Mesenchymal stem cell (in vitro differentiated cells and primary cell): ENCODE measurements at regions not wholly inside any gene's neighbourhood (a gene's known extent, or its start where the extent isn't known, plus 50 kb on each side); places are given as distances from the start of the nearest gene placed in this dataset.
"Not testable (repeated sequence)": the region's sequence is repeated elsewhere in the genome, so short reads cannot be mapped to it uniquely, and the experiment has no call there.

Experiments used
- DNase-seq: peaks from one replicate; pipeline ENCODE4 v3.0.0-alpha.2; 2013
- H2AFZ ChIP-seq: one replicate; pipeline ENCODE4 v1.6.1; 2013; ENCODE audit warnings: low read depth, mild to moderate bottlenecking, control low read depth, inconsistent platforms, low read length, moderate library complexity
- H2AK5ac ChIP-seq: 2 replicates; pipeline ENCODE4 v1.6.1; 2013; ENCODE audit warnings: low read length, moderate library complexity, mild to moderate bottlenecking, inconsistent platforms; ENCODE audit not compliant: severe bottlenecking
- H2BK120ac ChIP-seq: one replicate; pipeline ENCODE4 v1.6.1; 2013; ENCODE audit warnings: low read depth, mild to moderate bottlenecking, inconsistent platforms, low read length, moderate library complexity
- H2BK12ac ChIP-seq, 2 experiments: one replicate each; pipeline ENCODE4 v1.6.1; 2013; ENCODE audit warnings: inconsistent platforms in 2 of 2, low read length in 2 of 2, mild to moderate bottlenecking in 2 of 2, moderate library complexity in 2 of 2, control low read depth in 1 of 2
- H2BK15ac ChIP-seq: one replicate; pipeline ENCODE4 v1.6.1; 2013; ENCODE audit warnings: mild to moderate bottlenecking, low read depth, inconsistent platforms; ENCODE audit not compliant: poor library complexity, severe bottlenecking
- H2BK5ac ChIP-seq: 2 replicates; pipeline ENCODE4 v1.6.1; 2013; ENCODE audit warnings: low read depth, mild to moderate bottlenecking, low read length, control low read depth, inconsistent platforms; ENCODE audit not compliant: poor library complexity, severe bottlenecking
- H3K14ac ChIP-seq, 2 experiments: one replicate each; pipeline ENCODE4 v1.6.1; 2013; ENCODE audit warnings: inconsistent platforms in 2 of 2, low read length in 2 of 2, control low read depth in 1 of 2, mild to moderate bottlenecking in 1 of 2, moderate library complexity in 1 of 2
- H3K18ac ChIP-seq, 2 experiments: one replicate each; pipeline ENCODE4 v1.6.1; 2013; ENCODE audit warnings: inconsistent platforms in 2 of 2, low read length in 2 of 2, control low read depth in 1 of 2, low read depth in 1 of 2, mild to moderate bottlenecking in 1 of 2
- H3K23ac ChIP-seq, 2 experiments: one replicate each; pipeline ENCODE4 v1.6.1; 2013; ENCODE audit warnings: inconsistent platforms in 2 of 2, low read length in 2 of 2, mild to moderate bottlenecking in 2 of 2, moderate library complexity in 2 of 2, control low read depth in 1 of 2
- H3K27ac ChIP-seq: 2 replicates; pipeline ENCODE4 v1.5.1; 2013; ENCODE audit warnings: mild to moderate bottlenecking, moderate library complexity, low read length, control low read depth, inconsistent platforms; ENCODE audit not compliant: poor library complexity, severe bottlenecking
- H3K27me3 ChIP-seq, 2 experiments: 2 replicates each; pipeline versions ENCODE4 v1.6.1 to v1.7.0; 2013; ENCODE audit warnings: low read length in 2 of 2, mild to moderate bottlenecking in 2 of 2, moderate library complexity in 2 of 2, control low read depth in 1 of 2, inconsistent platforms in 1 of 2; ENCODE audit not compliant: control insufficient read depth in 1 of 2, insufficient read depth in 1 of 2
- H3K36me3 ChIP-seq, 2 experiments: 2 replicates each; pipeline versions ENCODE4 v1.6.1 to v1.7.0; 2013; ENCODE audit warnings: low read length in 2 of 2, control low read depth in 1 of 2, inconsistent platforms in 1 of 2, low read depth in 1 of 2, mild to moderate bottlenecking in 1 of 2; ENCODE audit not compliant: insufficient read depth in 2 of 2, control insufficient read depth in 1 of 2
- H3K4ac ChIP-seq, 2 experiments: one replicate each; pipeline ENCODE4 v1.6.1; 2013; ENCODE audit warnings: inconsistent platforms in 2 of 2, low read length in 2 of 2, mild to moderate bottlenecking in 2 of 2, moderate library complexity in 2 of 2, control low read depth in 1 of 2, low read depth in 1 of 2
- H3K4me1 ChIP-seq: 2 replicates; pipeline ENCODE4 v1.6.1; 2013; ENCODE audit warnings: low read depth, low read length, control low read depth; ENCODE audit not compliant: control insufficient read depth, insufficient read depth
- H3K4me2 ChIP-seq: 2 replicates; pipeline ENCODE4 v1.6.1; 2013; ENCODE audit warnings: low read length, mild to moderate bottlenecking, inconsistent platforms; ENCODE audit not compliant: poor library complexity, severe bottlenecking
- H3K4me3 ChIP-seq, 2 experiments: 2 replicates each; pipeline versions ENCODE4 v1.5.1 to v1.7.0; 2013; ENCODE audit warnings: low read length in 2 of 2, mild to moderate bottlenecking in 2 of 2, control low read depth in 1 of 2, low read depth in 1 of 2; ENCODE audit not compliant: insufficient read depth in 1 of 2
- H3K79me1 ChIP-seq: replicated peaks from 2 replicates; pipeline ENCODE4 v1.6.1; 2013; ENCODE audit warnings: mild to moderate bottlenecking, control low read depth, low read length, inconsistent platforms; ENCODE audit not compliant: poor library complexity, severe bottlenecking
- H3K9ac ChIP-seq: 2 replicates; pipeline ENCODE4 v1.7.0; 2013; ENCODE audit warnings: mild to moderate bottlenecking, low read length, moderate library complexity
- H3K9me3 ChIP-seq: 2 replicates; pipeline ENCODE4 v1.7.0; 2013; ENCODE audit warnings: mild to moderate bottlenecking, low read length; ENCODE audit not compliant: control insufficient read depth
- H4K8ac ChIP-seq: one replicate; pipeline ENCODE4 v1.6.1; 2013; ENCODE audit warnings: inconsistent platforms, mild to moderate bottlenecking, low read length, moderate library complexity
- H4K91ac ChIP-seq: one replicate; pipeline ENCODE4 v1.6.1; 2013; ENCODE audit warnings: mild to moderate bottlenecking, low read length, inconsistent platforms
- WGBS: methylation state at CpG from one replicate; pipeline ENCODE4 v1.1.7; 2013; ENCODE audit warnings: mixed read lengths; 5-methylcytosine and 5-hydroxymethylcytosine counted together

DNA sequence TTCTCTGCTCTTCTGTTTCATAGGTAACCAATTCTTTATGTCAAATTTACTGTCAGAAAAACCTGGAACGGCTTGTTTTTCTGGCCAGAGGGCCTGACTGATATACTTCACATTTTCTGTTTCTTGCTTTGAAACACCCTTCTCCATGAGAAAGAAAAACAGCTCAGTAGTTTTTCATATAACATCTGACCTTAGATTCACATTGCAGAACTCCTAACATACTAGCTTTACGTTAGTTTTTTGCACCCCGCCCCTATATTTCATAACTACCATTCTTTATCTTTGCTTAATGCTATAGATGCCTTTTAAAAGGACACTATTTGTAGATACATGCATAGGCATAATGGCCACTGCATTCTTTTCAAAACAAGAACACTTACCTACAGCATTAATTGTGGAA lies 83.9 kb upstream of the TSC22D2 start:
- H3K4me1 ChIP-seq, result no peaks in the 10 kb centered on the region
- H3K27me3 ChIP-seq, result no peaks in the 10 kb centered on the region
- H2AK5ac ChIP-seq, result no peak overlapping the region
- no peaks in the 10 kb centered on the region for H3K79me1 ChIP-seq
- H3K23ac ChIP-seq, result no peak overlapping the region
- no peak overlapping the region for H2BK120ac ChIP-seq
- no peak overlapping the region for H2BK5ac ChIP-seq
- no peak overlapping the region for H2BK15ac ChIP-seq
- H3K18ac ChIP-seq, result no peak overlapping the region
- H4K91ac ChIP-seq, result no peak overlapping the region
- H2BK12ac ChIP-seq, result no peak overlapping the region
- no peak overlapping the region for H3K4ac ChIP-seq
- WGBS, result 98% methylated on average over 2 of the region's 3 CpGs
- H3K27ac ChIP-seq, result no peak overlapping the region
- H3K4me3 ChIP-seq, result no peak overlapping the region
- no peak overlapping the region for H3K4me2 ChIP-seq
- DNase-seq, result no peak
- no peaks in the 10 kb centered on the region for H3K9me3 ChIP-seq
- no peak overlapping the region for H3K9ac ChIP-seq
- no peak overlapping the region for H4K8ac ChIP-seq
- no peak overlapping the region for H2AFZ ChIP-seq
- no peaks in the 10 kb centered on the region for H3K36me3 ChIP-seq
- H3K14ac ChIP-seq, result no peak overlapping the region

GRCh38 chr3:150323770-150324169 lies 84.3 kb upstream of the TSC22D2 start:
- Histone ChIP-seq H4K8ac (no peak overlapping the region), H3K36me3 (no peaks in the 10 kb centered on the region), H4K91ac (no peak overlapping the region), H2BK5ac (no peak overlapping the region), H3K27ac (no peak overlapping the region), H3K27me3 (no peaks in the 10 kb centered on the region), H3K9me3 (no peaks in the 10 kb centered on the region), H2AFZ (no peak overlapping the region), H2AK5ac (no peak overlapping the region), H3K4me2 (no peak overlapping the region), H3K4ac (no peak overlapping the region), H3K4me3 (no peak overlapping the region), H3K9ac (no peak overlapping the region), H3K79me1 (no peaks in the 10 kb centered on the region), H3K23ac (no peak overlapping the region), H3K18ac (peak overlapping the region in 1 of 2 experiments; percentile 43), H3K14ac (no peak overlapping the region), H3K4me1 (no peaks in the 10 kb centered on the region), H2BK12ac (no peak overlapping the region), H2BK120ac (no peak overlapping the region), H2BK15ac (no peak overlapping the region)
- no CpG with 5 or more reads among the region's 1 CpG for WGBS
- no peak for DNase-seq

DNA sequence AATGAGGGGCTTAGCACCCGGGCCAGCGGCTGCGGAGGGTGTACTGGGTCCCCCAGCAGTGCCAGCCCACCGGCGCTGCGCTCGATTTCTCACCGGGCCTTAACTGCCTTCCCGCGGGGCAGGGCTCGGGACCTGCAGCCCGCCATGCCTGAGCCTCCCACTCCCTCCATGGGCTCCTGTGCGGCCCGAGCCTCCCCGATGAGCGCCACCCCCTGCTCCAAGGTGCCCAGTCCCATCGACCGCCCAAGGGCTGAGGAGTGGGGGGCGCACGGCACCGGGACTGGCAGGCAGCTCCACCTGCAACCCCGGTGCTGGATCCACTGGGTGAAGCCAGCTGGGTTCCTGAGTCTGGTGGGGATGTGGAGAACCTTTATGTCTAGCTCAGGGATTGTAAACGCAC lies 85.0 kb upstream of the TSC22D2 start:
- H2AK5ac ChIP-seq, DNase-seq, H2AFZ ChIP-seq, H3K18ac ChIP-seq, H3K14ac ChIP-seq, H3K79me1 ChIP-seq, H3K27ac ChIP-seq, H3K9ac ChIP-seq, H3K4me3 ChIP-seq, H3K4me1 ChIP-seq, H3K36me3 ChIP-seq, H3K4ac ChIP-seq, H2BK5ac ChIP-seq, H3K27me3 ChIP-seq, H2BK15ac ChIP-seq, H3K9me3 ChIP-seq, H4K8ac ChIP-seq, H3K4me2 ChIP-seq, H3K23ac ChIP-seq, H2BK12ac ChIP-seq, H2BK120ac ChIP-seq, H4K91ac ChIP-seq: not testable (repeated sequence)
- 97% methylated on average over 20 of the region's 23 CpGs for WGBS

DNA sequence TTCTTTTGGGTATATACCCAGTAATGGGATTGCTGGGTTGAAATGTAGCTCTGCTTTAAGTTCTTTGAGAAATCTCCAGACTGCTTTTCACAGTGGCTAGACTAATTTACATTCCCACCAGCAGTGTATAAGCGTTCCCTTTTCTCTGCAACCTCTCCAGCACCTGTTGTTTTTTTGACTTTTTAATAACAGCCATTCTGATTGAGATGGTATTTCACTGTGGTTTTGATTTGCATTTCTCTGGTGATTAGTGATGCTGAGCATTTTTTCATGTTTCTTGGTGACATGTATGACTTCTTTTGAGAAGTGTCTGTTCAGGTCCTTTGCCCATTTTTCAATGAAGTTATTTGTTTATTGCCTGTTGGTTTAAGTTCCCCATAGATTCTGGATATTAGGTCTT lies 87.1 kb upstream of the TSC22D2 start:
- not testable (repeated sequence) for H2BK15ac ChIP-seq, H3K4me2 ChIP-seq, H3K18ac ChIP-seq, H2AK5ac ChIP-seq, H3K4me3 ChIP-seq, H3K4me1 ChIP-seq, H3K27me3 ChIP-seq, H2BK12ac ChIP-seq, H3K4ac ChIP-seq, H3K79me1 ChIP-seq, H3K36me3 ChIP-seq, H2BK5ac ChIP-seq, H4K8ac ChIP-seq, H3K14ac ChIP-seq, H3K9me3 ChIP-seq, H2AFZ ChIP-seq, H3K27ac ChIP-seq, H2BK120ac ChIP-seq, H4K91ac ChIP-seq, H3K9ac ChIP-seq, H3K23ac ChIP-seq, DNase-seq
- WGBS, result no CpG with 5 or more reads among the region's 1 CpG
